ENCODE measurements at regions not wholly inside any gene's neighbourhood (a gene's known extent, or its start where the extent isn't known, plus 50 kb on each side); places are given as distances from the start of the nearest gene placed in this dataset.

DNA sequence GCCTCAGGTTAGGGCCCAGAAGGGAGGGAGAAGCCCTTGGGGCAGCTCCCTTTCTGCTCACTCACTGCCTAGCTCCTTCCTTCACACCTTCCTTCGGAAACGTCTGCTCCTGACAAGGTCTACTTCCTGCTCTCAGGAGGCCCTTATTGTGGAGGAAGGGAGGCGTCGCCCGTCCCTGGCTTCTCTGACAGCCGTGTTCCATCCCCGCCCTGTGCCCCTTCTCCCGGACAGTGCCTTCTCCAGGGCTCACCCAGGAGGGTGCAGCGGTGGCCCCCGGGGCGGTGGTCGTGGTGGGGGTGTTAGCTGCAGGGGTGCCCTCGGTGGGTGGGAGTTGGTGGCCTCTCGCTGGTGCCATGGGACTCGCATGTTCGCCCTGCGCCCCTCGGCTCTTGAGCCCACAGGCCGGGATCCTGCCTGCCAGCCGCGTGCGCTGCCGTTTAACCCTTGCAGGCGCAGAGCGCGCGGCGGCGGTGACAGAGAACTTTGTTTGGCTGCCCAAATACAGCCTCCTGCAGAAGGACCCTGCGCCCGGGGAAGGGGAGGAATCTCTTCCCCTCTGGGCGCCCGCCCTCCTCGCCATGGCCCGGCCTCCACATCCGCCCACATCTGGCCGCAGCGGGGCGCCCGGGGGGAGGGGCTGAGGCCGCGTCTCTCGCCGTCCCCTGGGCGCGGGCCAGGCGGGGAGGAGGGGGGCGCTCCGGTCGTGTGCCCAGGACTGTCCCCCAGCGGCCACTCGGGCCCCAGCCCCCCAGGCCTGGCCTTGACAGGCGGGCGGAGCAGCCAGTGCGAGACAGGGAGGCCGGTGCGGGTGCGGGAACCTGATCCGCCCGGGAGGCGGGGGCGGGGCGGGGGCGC is 231.9 kb downstream of the SEC14L1 start:
- TF ChIP-seq ATF3 (IDR thresholded peaks at IDR 0.05) (no peak), YY1 (IDR thresholded peaks at IDR 0.05) (peak; percentile 16), RAD21 (IDR thresholded peaks at IDR 0.05) (peak in 1 of 2 donors; percentile 31), SP1 (IDR thresholded peaks at IDR 0.05) (peak; percentile 15)
- DNase-seq (ENCODE audit: low spot score) = peak; percentile 74
- no peaks in the 10 kb centered on the region for H3K27me3 ChIP-seq (ENCODE audit: control insufficient read depth in 4 of 4, insufficient read depth in 4 of 4, low read length in 3 of 4)
- peak overlapping the region; percentile 58 to 70 (median 62) for H3K4me3 ChIP-seq (ENCODE audit: low read depth in 1 of 3, low read length in 3 of 3)
- H3K4me1 ChIP-seq (ENCODE audit: control insufficient read depth in 4 of 4, insufficient read depth in 4 of 4, low read length in 3 of 4) = peaks cover 28 to 68% (median 53%) of the 10 kb centered on the region in 4 donors
- WGBS = 3% methylated on average over 64 of the region's 64 CpGs
- H3K27ac ChIP-seq (ENCODE audit: low read depth in 1 of 2, low read length in 2 of 2) = peak overlapping the region; percentile 51 to 61
- no peaks in the 10 kb centered on the region for H3K9me3 ChIP-seq (ENCODE audit: control insufficient read depth in 4 of 4, low read length in 3 of 4)
- no peak overlapping the region for H3K9ac ChIP-seq (ENCODE audit: low read depth in 1 of 2, low read length in 2 of 2)
- H3K36me3 ChIP-seq (ENCODE audit: control insufficient read depth in 4 of 4, insufficient read depth in 3 of 4, low read depth in 1 of 4, low read length in 3 of 4) = no peaks in the 10 kb centered on the region

DNA sequence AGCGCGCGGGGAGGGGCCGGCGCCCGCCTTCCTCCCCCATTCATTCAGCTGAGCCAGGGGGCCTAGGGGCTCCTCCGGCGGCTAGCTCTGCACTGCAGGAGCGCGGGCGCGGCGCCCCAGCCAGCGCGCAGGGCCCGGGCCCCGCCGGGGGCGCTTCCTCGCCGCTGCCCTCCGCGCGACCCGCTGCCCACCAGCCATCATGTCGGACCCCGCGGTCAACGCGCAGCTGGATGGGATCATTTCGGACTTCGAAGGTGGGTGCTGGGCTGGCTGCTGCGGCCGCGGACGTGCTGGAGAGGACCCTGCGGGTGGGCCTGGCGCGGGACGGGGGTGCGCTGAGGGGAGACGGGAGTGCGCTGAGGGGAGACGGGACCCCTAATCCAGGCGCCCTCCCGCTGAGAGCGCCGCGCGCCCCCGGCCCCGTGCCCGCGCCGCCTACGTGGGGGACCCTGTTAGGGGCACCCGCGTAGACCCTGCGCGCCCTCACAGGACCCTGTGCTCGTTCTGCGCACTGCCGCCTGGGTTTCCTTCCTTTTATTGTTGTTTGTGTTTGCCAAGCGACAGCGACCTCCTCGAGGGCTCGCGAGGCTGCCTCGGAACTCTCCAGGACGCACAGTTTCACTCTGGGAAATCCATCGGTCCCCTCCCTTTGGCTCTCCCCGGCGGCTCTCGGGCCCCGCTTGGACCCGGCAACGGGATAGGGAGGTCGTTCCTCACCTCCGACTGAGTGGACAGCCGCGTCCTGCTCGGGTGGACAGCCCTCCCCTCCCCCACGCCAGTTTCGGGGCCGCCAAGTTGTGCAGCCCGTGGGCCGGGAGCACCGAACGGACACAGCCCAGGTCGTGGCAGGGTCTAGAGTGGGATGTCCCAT is 232.8 kb downstream of the SEC14L1 start:
- H3K36me3 ChIP-seq (ENCODE audit: control insufficient read depth in 4 of 4, insufficient read depth in 3 of 4, low read depth in 1 of 4, low read length in 3 of 4) = no peaks in the 10 kb centered on the region
- peaks cover 35 to 77% (median 62%) of the 10 kb centered on the region in 4 donors for H3K4me1 ChIP-seq (ENCODE audit: control insufficient read depth in 4 of 4, insufficient read depth in 4 of 4, low read length in 3 of 4)
- H3K9ac ChIP-seq (ENCODE audit: low read depth in 1 of 2, low read length in 2 of 2) = peak overlapping the region in 1 of 2 donors; percentile 33
- peak overlapping the region; percentile 83 to 87 for H3K27ac ChIP-seq (ENCODE audit: low read depth in 1 of 2, low read length in 2 of 2)
- no peak for DNase-seq (ENCODE audit: low spot score)
- no peak for TF ChIP-seq HNF4A (conservative IDR thresholded peaks at IDR 0.05)
- no peak for TF ChIP-seq FOXA2 (IDR thresholded peaks at IDR 0.05)
- no peak for TF ChIP-seq HNF4G (IDR thresholded peaks at IDR 0.05)
- no peak for TF ChIP-seq RAD21 (IDR thresholded peaks at IDR 0.05)
- no peak for TF ChIP-seq REST (IDR thresholded peaks at IDR 0.05)
- no peak for TF ChIP-seq SP1 (IDR thresholded peaks at IDR 0.05)
- TF ChIP-seq YY1 (IDR thresholded peaks at IDR 0.05) = no peak
- no peak for TF ChIP-seq RXRA (IDR thresholded peaks at IDR 0.05)
- no peak for TF ChIP-seq ATF3 (IDR thresholded peaks at IDR 0.05)
- TF ChIP-seq JUND (IDR thresholded peaks at IDR 0.05) = no peak
- TF ChIP-seq, protein P1, sequence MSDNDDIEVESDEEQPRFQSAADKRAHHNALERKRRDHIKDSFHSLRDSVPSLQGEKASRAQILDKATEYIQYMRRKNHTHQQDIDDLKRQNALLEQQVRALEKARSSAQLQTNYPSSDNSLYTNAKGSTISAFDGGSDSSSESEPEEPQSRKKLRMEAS (IDR thresholded peaks at IDR 0.05) = no peak
- TF ChIP-seq TAF1 (conservative IDR thresholded peaks at IDR 0.05) = no peak
- peak overlapping the region; percentile 52 to 70 (median 58) for H3K4me3 ChIP-seq (ENCODE audit: low read depth in 1 of 3, low read length in 3 of 3)
- no peaks in the 10 kb centered on the region for H3K9me3 ChIP-seq (ENCODE audit: control insufficient read depth in 4 of 4, low read length in 3 of 4)
- H3K27me3 ChIP-seq (ENCODE audit: control insufficient read depth in 4 of 4, insufficient read depth in 4 of 4, low read length in 3 of 4) = no peaks in the 10 kb centered on the region
- 3% methylated on average over 90 of the region's 90 CpGs for WGBS

Measured in liver (tissue), 7 donors.